ENCODE measurements at regions not wholly inside any gene's neighbourhood (a gene's known extent, or its start where the extent isn't known, plus 50 kb on each side); places are given as distances from the start of the nearest gene placed in this dataset.
"Not testable (repeated sequence)": the region's sequence is repeated elsewhere in the genome, so short reads cannot be mapped to it uniquely, and the experiment has no call there.

GRCh38 chr13:87384099-87384498 lies 287.1 kb upstream of the SLITRK5 start:
- DNase-seq = no peak

GRCh38 chr13:87393358-87393757 lies 277.8 kb upstream of the SLITRK5 start:
- no peak for DNase-seq

GRCh38 chr13:87398047-87398446 lies 273.1 kb upstream of the SLITRK5 start:
- no peak for DNase-seq

- no peak for DNase-seq
These were observed 267.3 kb upstream of the SLITRK5 start for GRCh38 chr13:87403748-87404432.

- DNase-seq = no peak
These were observed 244.4 kb upstream of the SLITRK5 start for GRCh38 chr13:87426742-87427141.

GRCh38 chr13:87444135-87444534 lies 227.0 kb upstream of the SLITRK5 start:
- DNase-seq = no peak

GRCh38 chr13:87452281-87452680 lies 218.9 kb upstream of the SLITRK5 start:
- no peak for DNase-seq

GRCh38 chr13:87453244-87453643 lies 217.9 kb upstream of the SLITRK5 start:
- DNase-seq = no peak

GRCh38 chr13:87459419-87459818 lies 211.8 kb upstream of the SLITRK5 start:
- no peak for DNase-seq

GRCh38 chr13:87497426-87497825 lies 173.7 kb upstream of the SLITRK5 start:
- DNase-seq = no peak

GRCh38 chr13:87498681-87499080 lies 172.5 kb upstream of the SLITRK5 start:
- no peak for DNase-seq

GRCh38 chr13:87524775-87525174 lies 146.4 kb upstream of the SLITRK5 start:
- DNase-seq = no peak

- DNase-seq = no peak
These were observed 137.4 kb upstream of the SLITRK5 start for GRCh38 chr13:87533776-87534175.

- no peak for DNase-seq
These were observed 135.3 kb upstream of the SLITRK5 start for GRCh38 chr13:87535911-87536310.

GRCh38 chr13:87536499-87536898 lies 134.7 kb upstream of the SLITRK5 start:
- no peak for DNase-seq

GRCh38 chr13:87536899-87537298 lies 134.3 kb upstream of the SLITRK5 start:
- DNase-seq = no peak

GRCh38 chr13:87537951-87538350 lies 133.2 kb upstream of the SLITRK5 start:
- DNase-seq = no peak

- DNase-seq = no peak
These were observed 132.7 kb upstream of the SLITRK5 start for GRCh38 chr13:87538366-87539052.

GRCh38 chr13:87553142-87553541 lies 118.0 kb upstream of the SLITRK5 start:
- DNase-seq = no peak

- no peak for DNase-seq
These were observed 117.1 kb upstream of the SLITRK5 start for GRCh38 chr13:87554045-87554444.

- DNase-seq = no peak
These were observed 113.4 kb upstream of the SLITRK5 start for GRCh38 chr13:87557788-87558187.

- DNase-seq = not testable (repeated sequence)
These were observed 109.6 kb upstream of the SLITRK5 start for GRCh38 chr13:87561580-87561979.

GRCh38 chr13:87570669-87571068 lies 100.5 kb upstream of the SLITRK5 start:
- no peak for DNase-seq

- DNase-seq = no peak
These were observed 88.8 kb upstream of the SLITRK5 start for GRCh38 chr13:87582399-87582798.

- DNase-seq = no peak
These were observed 80.7 kb upstream of the SLITRK5 start for GRCh38 chr13:87590518-87590917.

Data from NCI-H2171 treated with DMSO at 0.1 percent for 48 hours (cell line).